GM12874 (cell line): ENCODE measurements at regions not wholly inside any gene's neighbourhood (a gene's known extent, or its start where the extent isn't known, plus 50 kb on each side); places are given as distances from the start of the nearest gene placed in this dataset.

Source experiments
- TF ChIP-seq, protein P1 (sequence below): IDR thresholded peaks from 2 replicates; pipeline ENCODE4 v1.5.1; 2011; ENCODE audit warnings: low read depth, mild to moderate bottlenecking, control low read depth, low read length, moderate library complexity; ENCODE audit not compliant: insufficient read depth

DNA sequence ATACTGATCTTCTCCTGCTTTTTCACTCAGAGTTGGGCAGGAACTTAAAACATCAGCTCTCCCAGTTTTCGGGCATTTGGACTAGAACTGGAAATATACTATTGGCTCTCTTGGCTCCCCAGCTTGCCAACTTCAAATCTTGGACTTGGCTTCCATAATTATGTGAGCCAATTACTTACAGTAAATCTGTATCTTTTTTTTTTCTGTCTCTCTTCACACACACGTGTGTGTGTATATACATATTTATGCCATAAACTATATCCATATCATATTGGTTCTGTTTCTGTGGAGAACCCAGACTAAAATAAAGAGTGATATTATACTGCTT lies 379.6 kb upstream of the PRR16 start:
- TF ChIP-seq, protein P1, sequence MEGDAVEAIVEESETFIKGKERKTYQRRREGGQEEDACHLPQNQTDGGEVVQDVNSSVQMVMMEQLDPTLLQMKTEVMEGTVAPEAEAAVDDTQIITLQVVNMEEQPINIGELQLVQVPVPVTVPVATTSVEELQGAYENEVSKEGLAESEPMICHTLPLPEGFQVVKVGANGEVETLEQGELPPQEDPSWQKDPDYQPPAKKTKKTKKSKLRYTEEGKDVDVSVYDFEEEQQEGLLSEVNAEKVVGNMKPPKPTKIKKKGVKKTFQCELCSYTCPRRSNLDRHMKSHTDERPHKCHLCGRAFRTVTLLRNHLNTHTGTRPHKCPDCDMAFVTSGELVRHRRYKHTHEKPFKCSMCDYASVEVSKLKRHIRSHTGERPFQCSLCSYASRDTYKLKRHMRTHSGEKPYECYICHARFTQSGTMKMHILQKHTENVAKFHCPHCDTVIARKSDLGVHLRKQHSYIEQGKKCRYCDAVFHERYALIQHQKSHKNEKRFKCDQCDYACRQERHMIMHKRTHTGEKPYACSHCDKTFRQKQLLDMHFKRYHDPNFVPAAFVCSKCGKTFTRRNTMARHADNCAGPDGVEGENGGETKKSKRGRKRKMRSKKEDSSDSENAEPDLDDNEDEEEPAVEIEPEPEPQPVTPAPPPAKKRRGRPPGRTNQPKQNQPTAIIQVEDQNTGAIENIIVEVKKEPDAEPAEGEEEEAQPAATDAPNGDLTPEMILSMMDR, result no peak

DNA sequence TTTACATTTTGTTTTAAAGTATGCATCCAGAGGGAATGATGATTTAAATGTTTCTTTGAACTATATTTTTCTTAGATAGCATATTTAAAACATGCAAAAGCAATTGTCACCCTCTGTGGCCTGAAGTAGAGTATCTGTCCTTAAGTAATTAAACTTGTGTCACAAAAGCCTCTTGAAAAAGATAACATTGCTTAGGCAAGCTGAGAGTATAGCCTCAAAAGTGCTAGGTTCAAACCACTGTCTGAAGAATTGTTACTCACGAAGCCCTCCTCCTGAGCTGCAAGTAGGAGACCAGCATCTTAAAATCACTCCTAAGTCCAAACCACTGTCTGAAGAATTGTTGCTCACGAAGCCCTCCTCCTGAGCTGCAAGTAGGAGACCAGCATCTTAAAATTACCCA lies 378.0 kb upstream of the PRR16 start:
- TF ChIP-seq, protein P1, result no peak

DNA sequence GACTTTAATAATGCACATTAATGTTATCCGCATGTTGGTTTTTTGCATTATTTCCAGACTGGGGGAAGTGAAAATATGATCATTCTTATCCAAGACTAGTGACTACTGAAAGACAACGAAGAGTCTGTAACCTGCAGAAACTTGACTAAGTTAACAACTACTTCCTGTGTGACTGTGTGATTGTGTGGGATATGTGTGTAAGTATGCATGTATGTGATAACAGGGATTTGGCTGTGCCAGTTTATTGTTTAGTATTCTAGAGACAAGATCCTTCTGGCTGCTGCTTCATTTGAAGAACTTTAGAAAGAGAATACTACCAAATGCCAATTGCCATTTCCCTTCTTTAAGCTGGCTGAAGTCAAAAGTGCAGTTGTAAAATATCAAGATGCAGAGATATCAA lies 375.7 kb upstream of the PRR16 start:
- TF ChIP-seq, protein P1, result no peak

- TF ChIP-seq, protein P1, result no peak
Observed at GRCh38 chr5:120088836-120089235, 375.3 kb upstream of the PRR16 start.

GRCh38 chr5:120091376-120091948 lies 372.6 kb upstream of the PRR16 start:
- TF ChIP-seq, protein P1, result no peak

GRCh38 chr5:120092649-120093048 lies 371.5 kb upstream of the PRR16 start:
- TF ChIP-seq, protein P1, result no peak

- TF ChIP-seq, protein P1, result no peak
Observed at GRCh38 chr5:120093178-120093577, 370.9 kb upstream of the PRR16 start.

GRCh38 chr5:120096413-120096812 lies 367.7 kb upstream of the PRR16 start:
- TF ChIP-seq, protein P1, result no peak
